ENCODE measurements at regions not wholly inside any gene's neighbourhood (a gene's known extent, or its start where the extent isn't known, plus 50 kb on each side); places are given as distances from the start of the nearest gene placed in this dataset.

DNA sequence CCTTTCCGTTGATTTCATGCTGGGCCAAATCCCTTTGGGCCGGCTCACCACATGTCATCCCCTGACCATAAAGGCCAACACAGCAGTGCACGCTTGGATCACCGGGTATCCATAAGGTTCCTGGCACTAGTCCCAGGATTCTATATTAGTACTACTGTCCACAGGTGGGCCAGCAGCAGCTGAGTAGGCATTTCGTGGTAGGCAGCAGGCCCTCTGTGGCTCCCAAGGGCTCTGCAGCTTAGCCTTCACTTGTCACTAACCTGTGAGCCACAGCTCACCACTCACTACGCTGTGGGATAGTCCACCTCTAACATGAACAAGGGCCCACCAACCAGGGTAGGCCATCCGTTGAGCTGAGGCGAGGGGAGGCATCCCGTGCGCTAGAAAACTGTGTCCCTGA, 89.2 kb upstream of the MALRD1 start:
- TF ChIP-seq, protein P1, sequence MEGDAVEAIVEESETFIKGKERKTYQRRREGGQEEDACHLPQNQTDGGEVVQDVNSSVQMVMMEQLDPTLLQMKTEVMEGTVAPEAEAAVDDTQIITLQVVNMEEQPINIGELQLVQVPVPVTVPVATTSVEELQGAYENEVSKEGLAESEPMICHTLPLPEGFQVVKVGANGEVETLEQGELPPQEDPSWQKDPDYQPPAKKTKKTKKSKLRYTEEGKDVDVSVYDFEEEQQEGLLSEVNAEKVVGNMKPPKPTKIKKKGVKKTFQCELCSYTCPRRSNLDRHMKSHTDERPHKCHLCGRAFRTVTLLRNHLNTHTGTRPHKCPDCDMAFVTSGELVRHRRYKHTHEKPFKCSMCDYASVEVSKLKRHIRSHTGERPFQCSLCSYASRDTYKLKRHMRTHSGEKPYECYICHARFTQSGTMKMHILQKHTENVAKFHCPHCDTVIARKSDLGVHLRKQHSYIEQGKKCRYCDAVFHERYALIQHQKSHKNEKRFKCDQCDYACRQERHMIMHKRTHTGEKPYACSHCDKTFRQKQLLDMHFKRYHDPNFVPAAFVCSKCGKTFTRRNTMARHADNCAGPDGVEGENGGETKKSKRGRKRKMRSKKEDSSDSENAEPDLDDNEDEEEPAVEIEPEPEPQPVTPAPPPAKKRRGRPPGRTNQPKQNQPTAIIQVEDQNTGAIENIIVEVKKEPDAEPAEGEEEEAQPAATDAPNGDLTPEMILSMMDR (IDR thresholded peaks at IDR 0.05; ENCODE audit: borderline replicate concordance, extremely low read depth, low read length, poor library complexity, severe bottlenecking) = no peak
- no peak for TF ChIP-seq EZH2 (IDR thresholded peaks at IDR 0.05; ENCODE audit: borderline replicate concordance, low read depth, low read length, severe bottlenecking)
